M059J (cell line): ENCODE measurements at regions not wholly inside any gene's neighbourhood (a gene's known extent, or its start where the extent isn't known, plus 50 kb on each side); places are given as distances from the start of the nearest gene placed in this dataset.

Experiments
- DNase-seq: peaks from one replicate; pipeline ENCODE4 v3.0.0-alpha.2; 2012; ENCODE audit warnings: low read depth

- DNase-seq: no peak
Measured at GRCh38 chr5:30846171-30846570, 347.3 kb upstream of the CDH6 start.

DNA sequence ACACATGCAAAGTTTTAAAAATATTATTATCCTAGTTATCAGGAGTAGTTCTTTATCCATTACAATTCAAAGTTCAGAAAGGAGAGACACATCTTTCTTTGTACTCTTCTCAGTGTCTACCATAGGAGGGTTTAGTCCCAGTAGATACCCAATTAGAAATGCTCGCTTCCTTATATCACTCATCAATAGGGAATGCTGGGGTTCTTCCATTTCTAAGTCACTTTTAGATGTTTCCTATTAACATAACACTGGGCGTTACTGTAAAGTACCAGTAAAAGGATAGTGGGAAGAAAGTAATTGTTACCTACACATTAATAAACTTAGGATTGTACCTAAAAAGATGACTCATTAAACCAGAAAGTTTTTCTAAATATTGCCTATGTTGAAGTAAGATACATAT, 348.3 kb upstream of the CDH6 start:
- no peak for DNase-seq

GRCh38 chr5:30843541-30843940, 349.9 kb upstream of the CDH6 start:
- no peak for DNase-seq

- no peak for DNase-seq
Measured at GRCh38 chr5:30839956-30840355, 353.5 kb upstream of the CDH6 start.

DNA sequence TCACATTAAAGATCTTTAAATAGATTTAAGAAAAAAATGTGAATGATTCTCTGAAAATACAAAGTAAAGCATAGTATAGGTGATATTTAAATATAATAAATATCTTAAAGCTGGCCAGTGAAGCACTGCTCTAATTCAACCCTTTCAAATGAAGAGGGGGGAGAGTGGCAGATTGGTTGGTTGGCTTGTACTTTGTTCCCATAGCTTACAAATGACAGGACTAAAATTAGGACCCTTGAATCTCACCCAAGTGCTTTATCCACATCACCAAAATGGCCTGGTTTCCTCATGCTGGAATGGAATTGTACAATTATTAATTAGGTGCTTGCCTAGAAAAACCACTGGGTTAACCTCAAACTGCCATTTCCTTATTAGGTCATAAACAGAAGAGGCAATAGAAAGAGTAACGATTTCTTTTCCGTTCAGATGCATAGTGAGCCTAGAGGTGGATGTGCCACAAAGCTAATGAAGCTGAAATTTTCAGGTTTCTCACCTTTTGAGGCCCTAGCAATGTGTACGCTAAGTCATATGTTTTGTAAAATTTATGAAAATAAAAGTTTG, 354.5 kb upstream of the CDH6 start:
- no peak for DNase-seq

- DNase-seq: no peak
Measured at GRCh38 chr5:30832519-30832918, 361.0 kb upstream of the CDH6 start.

DNA sequence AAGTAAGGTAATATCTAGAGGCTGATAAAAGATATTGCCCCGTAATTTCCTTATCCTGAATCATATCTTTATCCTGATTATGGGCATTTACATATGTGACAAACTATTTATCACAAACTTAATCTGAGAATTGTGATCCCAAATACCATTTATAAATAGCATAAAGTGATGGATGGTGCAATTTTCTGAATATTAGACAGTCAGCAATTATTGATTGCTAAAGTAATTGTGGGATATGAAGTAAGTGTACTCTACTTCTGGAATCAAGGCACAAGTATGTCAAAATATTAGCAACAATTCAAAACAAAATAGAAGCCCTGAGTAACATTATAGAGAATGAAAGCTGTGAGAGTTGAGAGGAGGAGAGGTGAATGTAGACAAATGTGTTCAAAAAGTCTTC, 361.9 kb upstream of the CDH6 start:
- no peak for DNase-seq

DNA sequence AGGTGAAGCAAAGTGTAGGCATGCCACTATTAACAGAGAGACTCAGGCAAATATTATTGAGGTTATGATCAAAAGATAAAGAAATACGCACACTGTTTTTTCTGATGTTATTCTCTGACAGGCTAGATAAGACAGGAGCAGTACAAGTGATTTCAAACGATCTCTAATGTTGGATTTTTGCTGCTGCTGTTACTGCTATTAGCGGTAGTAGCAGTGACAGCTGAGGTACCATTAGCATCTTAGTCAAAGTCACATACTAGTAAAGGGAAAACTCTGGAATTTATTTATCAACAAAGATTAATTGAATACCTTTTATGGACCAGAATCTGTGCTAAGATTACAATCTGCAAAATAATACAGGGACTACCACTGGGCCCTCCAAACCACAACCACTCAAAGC, 362.4 kb upstream of the CDH6 start:
- DNase-seq: no peak

DNA sequence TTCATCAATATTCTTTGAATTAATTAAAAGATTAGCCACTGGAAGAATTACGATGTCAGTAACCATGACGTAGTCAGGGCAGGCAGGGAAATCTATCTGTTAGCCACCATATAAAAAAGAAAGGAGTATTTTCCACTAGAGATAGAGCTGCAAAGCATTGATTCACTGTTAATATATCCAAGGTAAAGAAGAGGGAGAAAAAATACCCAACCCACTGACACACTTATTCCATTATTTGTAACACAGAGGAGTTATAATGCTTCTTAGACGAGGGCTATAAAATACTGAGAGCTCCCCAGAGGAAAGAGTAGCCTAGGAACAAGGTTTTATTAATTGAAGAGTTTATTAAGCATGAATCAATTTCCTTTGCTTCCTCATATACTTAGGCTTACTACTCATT, 382.2 kb upstream of the CDH6 start:
- no peak for DNase-seq

- no peak for DNase-seq
Measured at GRCh38 chr5:30809933-30810332, 383.6 kb upstream of the CDH6 start.

- DNase-seq: no peak
Measured at GRCh38 chr5:30808996-30809395, 384.5 kb upstream of the CDH6 start.

- DNase-seq: peak; percentile 3
Measured at GRCh38 chr5:30804739-30805505, 388.6 kb upstream of the CDH6 start.

DNA sequence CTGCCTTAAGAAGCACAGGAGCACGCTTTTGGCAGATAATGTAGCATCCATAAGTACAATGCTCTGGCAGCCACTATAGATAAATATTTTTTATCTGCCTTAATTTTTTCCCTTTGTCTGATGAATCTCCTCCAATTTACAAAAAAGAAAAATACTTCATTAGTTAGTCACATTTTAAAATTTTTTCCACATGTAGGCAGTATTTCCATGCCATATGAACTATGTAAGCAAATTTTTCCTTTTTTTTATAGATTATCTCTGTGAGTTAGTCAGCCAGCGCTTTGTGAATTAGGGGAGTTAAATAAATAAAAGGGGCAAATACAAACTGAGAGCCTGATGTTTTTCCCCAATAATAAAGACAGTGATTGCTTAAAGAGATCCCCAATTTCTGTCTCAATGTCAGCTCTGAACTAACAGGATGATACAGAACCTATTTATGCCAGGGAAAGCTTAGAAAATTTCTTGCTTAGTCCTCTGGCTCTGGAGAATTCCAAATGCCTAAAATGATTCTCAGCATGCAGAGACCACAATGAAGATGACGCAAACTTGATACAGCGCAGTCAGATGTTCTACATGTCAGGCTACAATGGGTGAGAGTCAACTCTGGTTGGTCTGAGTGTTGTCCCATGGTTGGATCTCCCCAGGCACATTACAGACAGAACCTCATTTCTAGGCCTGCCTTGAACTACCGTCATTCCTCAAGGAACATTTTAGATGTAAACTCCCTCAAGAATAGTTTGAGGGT, 390.4 kb upstream of the CDH6 start:
- DNase-seq: no peak

DNA sequence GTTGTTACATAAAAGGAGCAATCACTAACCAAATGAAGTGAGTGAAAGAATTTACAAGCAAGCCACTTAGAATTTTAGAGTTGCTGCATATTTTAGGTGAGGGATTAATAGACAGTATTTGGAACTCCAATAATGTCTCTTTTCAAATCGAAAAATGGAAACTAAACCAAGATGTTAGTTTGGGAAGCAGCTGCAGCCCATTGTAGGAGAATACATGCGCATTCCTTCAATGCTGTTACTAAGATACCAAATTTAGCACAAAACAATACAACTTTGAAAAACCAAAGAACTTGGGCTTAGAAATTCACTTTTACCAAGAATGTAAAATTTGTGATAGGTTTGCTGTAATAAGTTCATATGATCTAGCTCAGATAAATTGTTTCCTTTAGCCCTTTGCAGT, 411.8 kb upstream of the CDH6 start:
- no peak for DNase-seq

DNA sequence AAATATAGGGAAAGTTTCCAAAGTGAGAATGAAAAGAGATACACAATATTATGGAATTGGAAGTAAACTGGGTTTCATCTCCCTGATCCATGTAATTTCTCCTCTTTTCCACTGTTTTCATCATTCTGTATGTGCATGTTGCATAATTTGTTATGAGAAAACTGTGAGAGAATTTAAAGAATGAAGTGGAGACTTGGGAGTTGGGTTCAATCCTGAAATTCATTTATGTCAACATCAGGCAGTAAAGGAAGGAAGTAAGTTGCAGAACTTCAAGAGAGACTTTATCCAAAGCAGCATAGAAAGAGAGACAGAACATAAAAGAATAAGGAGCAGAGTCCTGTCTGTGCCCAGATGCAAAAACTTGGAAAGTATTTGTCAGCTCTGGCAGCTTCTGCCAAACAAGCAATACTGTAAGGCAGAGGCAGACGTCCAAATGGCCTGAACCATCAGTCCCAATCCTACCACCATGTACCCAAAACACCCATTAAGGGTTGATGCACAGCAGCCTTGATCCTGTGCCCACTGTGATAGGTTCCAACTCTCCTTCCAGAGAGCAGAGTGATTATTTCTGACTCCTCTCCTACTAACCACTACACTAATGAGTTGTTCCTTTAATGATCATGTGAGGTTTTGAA, 425.3 kb upstream of the CDH6 start:
- no peak for DNase-seq

DNA sequence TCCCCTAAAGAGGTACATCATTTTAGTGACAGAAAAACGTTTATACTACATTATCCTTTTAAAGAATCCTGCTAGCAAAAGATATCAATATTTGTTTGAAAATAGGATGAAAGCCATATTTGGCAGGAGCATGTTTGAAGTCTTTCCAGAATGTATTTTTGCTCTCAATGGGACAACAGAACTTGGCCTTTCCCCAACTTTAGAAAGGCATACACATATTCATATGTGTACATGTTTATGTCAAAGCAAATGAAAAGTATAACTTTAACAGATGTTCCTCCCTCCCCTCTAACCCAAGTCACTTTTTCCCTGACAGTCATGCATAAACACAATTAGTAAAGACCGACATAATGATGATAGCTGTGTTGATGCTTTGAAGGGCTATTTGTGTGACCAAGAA, 427.8 kb upstream of the CDH6 start:
- no peak for DNase-seq

DNA sequence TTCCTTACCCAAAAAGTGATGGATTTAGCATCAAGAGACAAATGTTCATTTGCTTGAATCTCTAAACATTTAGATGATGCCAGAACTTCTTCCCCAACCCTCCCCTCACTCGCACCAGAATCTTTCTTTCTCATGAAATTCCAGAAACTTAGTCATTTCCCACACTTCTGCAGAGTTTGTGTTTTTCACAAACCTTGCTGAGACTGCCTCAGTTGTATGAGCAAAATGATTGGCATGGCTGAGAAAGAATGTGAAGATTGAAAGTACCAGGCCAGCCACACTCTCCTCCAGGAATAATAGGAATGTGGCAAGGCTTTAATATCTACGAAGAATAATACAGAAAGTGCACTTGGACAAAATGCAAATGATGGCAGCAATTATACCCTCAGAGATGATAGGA, 428.3 kb upstream of the CDH6 start:
- peak; percentile 5 for DNase-seq

- no peak for DNase-seq
Measured at GRCh38 chr5:30764704-30765103, 428.8 kb upstream of the CDH6 start.

- DNase-seq: no peak
Measured at GRCh38 chr5:30759731-30760130, 433.8 kb upstream of the CDH6 start.

GRCh38 chr5:30752015-30752414, 441.5 kb upstream of the CDH6 start:
- DNase-seq: no peak

DNA sequence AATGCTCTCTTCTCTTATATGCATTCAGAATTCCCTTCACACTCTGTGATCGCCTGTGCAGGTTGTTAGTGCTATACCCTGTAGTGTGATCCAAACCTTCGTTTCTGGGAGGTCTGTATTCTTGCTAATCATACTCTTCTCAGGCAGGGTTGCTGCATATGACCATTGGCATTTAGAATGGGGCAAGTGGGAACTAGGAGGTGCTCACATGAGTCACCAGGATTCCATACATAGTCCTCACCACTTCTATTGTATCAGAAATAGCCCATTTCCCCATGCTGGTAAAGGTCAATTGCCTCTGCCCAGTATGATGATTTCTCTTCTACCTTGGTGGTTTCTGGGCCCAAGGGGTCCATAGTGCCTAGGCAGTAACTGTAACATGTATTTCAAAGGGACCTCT, 443.5 kb upstream of the CDH6 start:
- no peak for DNase-seq

DNA sequence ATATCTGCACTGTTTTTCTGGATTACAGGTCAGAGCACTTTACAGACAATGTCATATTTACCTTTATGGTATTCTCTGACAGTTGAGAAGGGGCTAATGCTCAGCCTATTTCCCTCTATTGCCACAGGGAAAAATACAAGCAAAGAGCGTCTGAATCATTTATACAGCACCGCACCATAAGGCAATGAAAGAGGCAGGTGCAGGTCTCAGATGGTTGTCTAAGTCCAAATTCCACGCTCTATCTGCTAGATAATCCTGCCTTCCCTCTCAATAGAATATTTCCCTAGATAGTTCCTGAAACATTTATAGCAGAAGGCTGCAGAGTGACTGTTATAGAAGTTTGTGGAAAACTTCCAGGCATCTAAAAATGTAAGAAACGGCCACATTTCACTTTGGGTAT, 446.1 kb upstream of the CDH6 start:
- DNase-seq: no peak

GRCh38 chr5:30736669-30737068, 456.8 kb upstream of the CDH6 start:
- DNase-seq: no peak
